K562 (cell line): ENCODE measurements at regions not wholly inside any gene's neighbourhood (a gene's known extent, or its start where the extent isn't known, plus 50 kb on each side); places are given as distances from the start of the nearest gene placed in this dataset.

ENCODE experiments used
- ATAC-seq: fragments of 200-7000 bp; cut with Tn5 transposase; 3 replicates; pipeline ENCODE4 v1.9.1; 2020; ENCODE audit warnings: moderate library complexity
- BruUV-seq: library from RNA; stranded (reverse); fragments of 400-500 nt; replicated peaks from 2 replicates; lab custom pipeline; 2021; lab: Mats Ljungman, UMichigan
- CTCF ChIA-PET: fragments of 300-600 bp; formaldehyde crosslinking; extraction: SDS; loops from one replicate; lab custom pipeline; 2021; ENCODE audit warnings: low intra/inter-chr PET ratio; lab: Yijun Ruan, JAX
- POLR2A ChIA-PET: fragments of 300-600, 350-650 bp; sonication (Branson Sonifier 250); formaldehyde crosslinking; extraction: SDS; loops from one replicate; lab custom pipeline; 2021; ENCODE audit warnings: antibody characterized with exemption, inconsistent platforms; lab: Yijun Ruan, JAX
- DNase-seq, 4 experiments: peaks; one replicate each; pipeline versions ENCODE4 v3.0.0 to v3.0.0-alpha.2; 2011 to 2018; ENCODE audit warnings: low spot score in 3 of 4, mixed read lengths in 3 of 4; ENCODE audit errors: extremely low read depth in 1 of 4
- FAIRE-seq: peaks from 2 replicates; lab custom pipeline; 2011; peaks lifted over from hg19 to GRCh38; lab: Jason Lieb, UNC
- H2AFZ ChIP-seq: 2 replicates; pipeline ENCODE4 v1.6.0; 2011; ENCODE audit warnings: low read depth, low read length, control low read depth, inconsistent platforms
- H3K27ac ChIP-seq: fragments of 200-600 bp; 3 replicates; pipeline ENCODE4 v1.8.0; 2011; ENCODE audit warnings: low read depth, mild to moderate bottlenecking, control low read depth, inconsistent platforms, low read length, moderate library complexity, mixed read lengths; ENCODE audit errors: extremely low read depth
- H3K27me3 ChIP-seq, 2 experiments: fragments of 300-600 bp in 1 of 2; 2 replicates in 1 of 2; 3 replicates in 1 of 2; pipeline versions ENCODE4 v1.6.0 to v1.8.0; 2011; ENCODE audit warnings: inconsistent platforms in 2 of 2, low read length in 2 of 2, mild to moderate bottlenecking in 1 of 2, mixed read lengths in 1 of 2, moderate library complexity in 1 of 2; ENCODE audit not compliant: control insufficient read depth in 2 of 2, insufficient read depth in 2 of 2
- H3K36me3 ChIP-seq: fragments of 300-600 bp; 3 replicates; pipeline ENCODE4 v1.8.0; 2011; ENCODE audit warnings: mild to moderate bottlenecking, low read length, inconsistent platforms; ENCODE audit not compliant: control insufficient read depth, insufficient read depth
- H3K4me1 ChIP-seq, 2 experiments: fragments of 200-600 bp in 1 of 2; replicated peaks in 1 of 2; 2 replicates in 1 of 2; 3 replicates in 1 of 2; pipeline versions ENCODE4 v1.5.1 to v1.8.0; 2011; ENCODE audit warnings: inconsistent platforms in 2 of 2, low read length in 2 of 2, mild to moderate bottlenecking in 1 of 2, mixed read lengths in 1 of 2, moderate library complexity in 1 of 2; ENCODE audit not compliant: control insufficient read depth in 2 of 2, insufficient read depth in 2 of 2
- H3K4me2 ChIP-seq: 2 replicates; pipeline ENCODE4 v1.6.1; 2011; ENCODE audit warnings: low read length, control low read depth, inconsistent platforms, mixed read lengths; ENCODE audit not compliant: insufficient read depth
- H3K4me3 ChIP-seq: fragments of 200-600 bp; sonication (generic), shearing (Covaris generic); 2 replicates; pipeline ENCODE4 v1.5.1; 2016; ENCODE audit warnings: control low read depth, inconsistent platforms
- H3K79me2 ChIP-seq: fragments of 200-600 bp; 3 replicates; pipeline ENCODE4 v1.8.0; 2011; ENCODE audit warnings: low read length, inconsistent platforms; ENCODE audit not compliant: control insufficient read depth, insufficient read depth
- H3K9ac ChIP-seq, 2 experiments: 2 replicates each; pipeline versions ENCODE4 v1.6.0 to v1.6.1; 2011; ENCODE audit warnings: low read depth in 2 of 2, low read length in 2 of 2, control low read depth in 1 of 2, inconsistent platforms in 1 of 2, mild to moderate bottlenecking in 1 of 2, mixed read lengths in 1 of 2; ENCODE audit not compliant: insufficient read depth in 1 of 2
- H3K9me1 ChIP-seq: one replicate; pipeline ENCODE4 v1.6.0; 2011; ENCODE audit warnings: inconsistent platforms, mild to moderate bottlenecking, low read length, moderate library complexity; ENCODE audit not compliant: control insufficient read depth, insufficient read depth
- H3K9me3 ChIP-seq: replicated peaks from 2 replicates; pipeline ENCODE4 v1.5.1; 2011; ENCODE audit warnings: low read depth, low read length, inconsistent platforms; ENCODE audit not compliant: control insufficient read depth, insufficient read depth
- H4K20me1 ChIP-seq: replicated peaks from 2 replicates; pipeline ENCODE4 v1.6.1; 2011; ENCODE audit warnings: low read length, inconsistent platforms, mixed read lengths; ENCODE audit not compliant: control insufficient read depth, insufficient read depth
- FOXP1 ChIP-seq: sonication (generic); formaldehyde crosslinking; IDR thresholded peaks from 2 replicates; pipeline ENCODE4 v1.8.0; 2022; ENCODE audit warnings: mild to moderate bottlenecking, missing genetic modification reagents
- RERE ChIP-seq: sonication (generic); formaldehyde crosslinking; IDR thresholded peaks from 2 replicates; pipeline ENCODE4 v1.8.0; 2023; ENCODE audit warnings: missing genetic modification reagents, mild to moderate bottlenecking, borderline replicate concordance
- WGBS: fragments of 100-300 bp; shearing (Covaris generic); methylation state at CpG from one replicate; pipeline ENCODE4 v1.1.6; 2016; ENCODE audit warnings: low coverage, mixed read lengths; ENCODE audit not compliant: insufficient coverage; ENCODE audit errors: missing lambda C conversion rate; 5-methylcytosine and 5-hydroxymethylcytosine counted together
- in situ Hi-C: fragments of 300-500 bp; cut with MboI; formaldehyde crosslinking; loops from 4 replicates; pipeline ENCODE4 v1.15.0; 2018; ENCODE audit warnings: inconsistent platforms, mixed read lengths
- intact Hi-C: fragments of 100-400 bp; cut with micrococcal nuclease; formaldehyde crosslinking; loops from 2 replicates; pipeline ENCODE4 v1.14.2; 2022
- TF ChIP-seq, protein P1 (sequence below): fragments of 250-450 bp; sonication (Bioruptor Pico); IDR thresholded peaks from 2 replicates; pipeline ENCODE4 v1.5.0; 2022; ENCODE audit warnings: mild to moderate bottlenecking
- TF ChIP-seq, protein P2 (sequence below): sonication (generic); formaldehyde crosslinking; IDR thresholded peaks from 2 replicates; pipeline ENCODE4 v1.8.0; 2023; ENCODE audit warnings: mild to moderate bottlenecking, missing genetic modification reagents

DNA sequence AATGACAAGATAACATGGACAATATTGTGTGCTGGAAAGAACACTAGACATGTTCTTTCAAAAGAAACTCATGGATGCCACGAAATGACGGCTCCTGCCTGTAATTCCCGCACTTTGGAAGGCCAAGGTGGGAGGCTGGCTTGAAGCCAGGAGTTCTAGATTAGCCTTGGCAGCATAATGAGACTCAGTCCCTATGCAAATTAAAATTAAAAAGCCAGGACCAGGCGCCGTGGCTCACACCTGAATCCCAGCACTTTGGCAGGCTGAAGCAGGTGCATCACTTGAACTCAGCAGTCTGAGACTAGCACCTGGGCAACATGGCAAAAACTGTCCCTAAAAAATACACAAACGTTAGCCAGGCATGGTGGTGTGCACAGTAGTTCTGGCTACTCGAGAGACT lies 814.2 kb downstream of the BRINP1 start (continued):
- TF ChIP-seq FOXP1 (CRISPR knock-in tag): no peak

DNA sequence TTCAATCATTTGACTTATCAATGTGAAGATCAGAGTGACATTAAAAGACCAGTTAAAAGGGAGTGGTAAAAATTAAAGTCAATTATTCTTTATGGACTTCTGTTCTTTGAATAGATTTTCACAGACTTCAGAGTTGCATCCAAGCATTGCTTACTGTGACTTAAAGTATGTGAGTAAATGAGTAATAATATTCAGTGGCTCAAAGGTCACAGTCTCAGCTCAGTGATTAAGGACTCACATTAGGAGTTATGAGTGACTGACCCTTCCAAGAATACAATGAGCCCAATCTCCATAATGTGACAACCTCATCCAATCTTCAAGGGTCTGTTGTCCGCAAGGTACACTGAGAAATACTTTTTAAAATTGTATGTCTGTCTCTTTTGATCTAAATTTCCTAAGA lies 811.2 kb downstream of the BRINP1 start:
- Histone ChIP-seq H3K9ac (no peak overlapping the region), H3K27ac (no peak overlapping the region), H3K4me2 (no peak overlapping the region)
- DNase-seq (no peak), FAIRE-seq (no peak)
- TF ChIP-seq, protein P1, sequence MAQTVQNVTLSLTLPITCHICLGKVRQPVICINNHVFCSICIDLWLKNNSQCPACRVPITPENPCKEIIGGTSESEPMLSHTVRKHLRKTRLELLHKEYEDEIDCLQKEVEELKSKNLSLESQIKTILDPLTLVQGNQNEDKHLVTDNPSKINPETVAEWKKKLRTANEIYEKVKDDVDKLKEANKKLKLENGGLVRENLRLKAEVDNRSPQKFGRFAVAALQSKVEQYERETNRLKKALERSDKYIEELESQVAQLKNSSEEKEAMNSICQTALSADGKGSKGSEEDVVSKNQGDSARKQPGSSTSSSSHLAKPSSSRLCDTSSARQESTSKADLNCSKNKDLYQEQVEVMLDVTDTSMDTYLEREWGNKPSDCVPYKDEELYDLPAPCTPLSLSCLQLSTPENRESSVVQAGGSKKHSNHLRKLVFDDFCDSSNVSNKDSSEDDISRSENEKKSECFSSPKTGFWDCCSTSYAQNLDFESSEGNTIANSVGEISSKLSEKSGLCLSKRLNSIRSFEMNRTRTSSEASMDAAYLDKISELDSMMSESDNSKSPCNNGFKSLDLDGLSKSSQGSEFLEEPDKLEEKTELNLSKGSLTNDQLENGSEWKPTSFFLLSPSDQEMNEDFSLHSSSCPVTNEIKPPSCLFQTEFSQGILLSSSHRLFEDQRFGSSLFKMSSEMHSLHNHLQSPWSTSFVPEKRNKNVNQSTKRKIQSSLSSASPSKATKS (CRISPR knock-in tag): no peak
- TF ChIP-seq RERE (CRISPR knock-in tag): no peak
- TF ChIP-seq, protein P2, sequence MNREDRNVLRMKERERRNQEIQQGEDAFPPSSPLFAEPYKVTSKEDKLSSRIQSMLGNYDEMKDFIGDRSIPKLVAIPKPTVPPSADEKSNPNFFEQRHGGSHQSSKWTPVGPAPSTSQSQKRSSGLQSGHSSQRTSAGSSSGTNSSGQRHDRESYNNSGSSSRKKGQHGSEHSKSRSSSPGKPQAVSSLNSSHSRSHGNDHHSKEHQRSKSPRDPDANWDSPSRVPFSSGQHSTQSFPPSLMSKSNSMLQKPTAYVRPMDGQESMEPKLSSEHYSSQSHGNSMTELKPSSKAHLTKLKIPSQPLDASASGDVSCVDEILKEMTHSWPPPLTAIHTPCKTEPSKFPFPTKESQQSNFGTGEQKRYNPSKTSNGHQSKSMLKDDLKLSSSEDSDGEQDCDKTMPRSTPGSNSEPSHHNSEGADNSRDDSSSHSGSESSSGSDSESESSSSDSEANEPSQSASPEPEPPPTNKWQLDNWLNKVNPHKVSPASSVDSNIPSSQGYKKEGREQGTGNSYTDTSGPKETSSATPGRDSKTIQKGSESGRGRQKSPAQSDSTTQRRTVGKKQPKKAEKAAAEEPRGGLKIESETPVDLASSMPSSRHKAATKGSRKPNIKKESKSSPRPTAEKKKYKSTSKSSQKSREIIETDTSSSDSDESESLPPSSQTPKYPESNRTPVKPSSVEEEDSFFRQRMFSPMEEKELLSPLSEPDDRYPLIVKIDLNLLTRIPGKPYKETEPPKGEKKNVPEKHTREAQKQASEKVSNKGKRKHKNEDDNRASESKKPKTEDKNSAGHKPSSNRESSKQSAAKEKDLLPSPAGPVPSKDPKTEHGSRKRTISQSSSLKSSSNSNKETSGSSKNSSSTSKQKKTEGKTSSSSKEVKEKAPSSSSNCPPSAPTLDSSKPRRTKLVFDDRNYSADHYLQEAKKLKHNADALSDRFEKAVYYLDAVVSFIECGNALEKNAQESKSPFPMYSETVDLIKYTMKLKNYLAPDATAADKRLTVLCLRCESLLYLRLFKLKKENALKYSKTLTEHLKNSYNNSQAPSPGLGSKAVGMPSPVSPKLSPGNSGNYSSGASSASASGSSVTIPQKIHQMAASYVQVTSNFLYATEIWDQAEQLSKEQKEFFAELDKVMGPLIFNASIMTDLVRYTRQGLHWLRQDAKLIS (CRISPR knock-in tag): no peak
- TF ChIP-seq, all 486 proteins: peak for 0
- in situ Hi-C loops (no loop called here), intact Hi-C loops (no loop called here)
- ChIA-PET CTCF (no interaction called here), POLR2A (no interaction called here)
- ATAC-seq: no peak
- H3K27me3 ChIP-seq: no peaks in the 10 kb centered on the region
- no peaks in the 10 kb centered on the region for H3K79me2 ChIP-seq
- no TSS peak for BruUV-seq
- no peaks in the 10 kb centered on the region for H4K20me1 ChIP-seq
- H2AFZ ChIP-seq: no peak overlapping the region
- H3K9me3 ChIP-seq: no peaks in the 10 kb centered on the region; the same call in 1 of the 2 replicates
- H3K9me1 ChIP-seq: no peaks in the 10 kb centered on the region
- no peak overlapping the region for H3K4me3 ChIP-seq
- 0% methylated on average over 1 of the region's 1 CpG for WGBS
- H3K36me3 ChIP-seq: no peaks in the 10 kb centered on the region
- H3K4me1 ChIP-seq: no peaks in the 10 kb centered on the region
